BJ (cell line): ENCODE measurements at regions not wholly inside any gene's neighbourhood (a gene's known extent, or its start where the extent isn't known, plus 50 kb on each side); places are given as distances from the start of the nearest gene placed in this dataset.

Source experiments
- CTCF ChIA-PET: fragments of 350-600 bp; formaldehyde crosslinking; extraction: SDS; loops from one replicate; lab custom pipeline; 2021; ENCODE audit warnings: antibody characterized with exemption, inconsistent platforms; lab: Yijun Ruan, JAX
- POLR2A ChIA-PET: fragments of 300-600 bp; sonication (Branson Sonifier 250); formaldehyde crosslinking; extraction: SDS; loops from one replicate; lab custom pipeline; 2021; ENCODE audit warnings: antibody characterized with exemption; lab: Charles Lee
- DNase-seq: peaks from one replicate; pipeline ENCODE4 v3.0.0-alpha.2; 2011; ENCODE audit warnings: low read depth
- H3K27me3 ChIP-seq: 2 replicates; pipeline ENCODE4 v1.6.0; 2011; ENCODE audit warnings: low read length; ENCODE audit not compliant: control insufficient read depth, insufficient read depth
- H3K36me3 ChIP-seq: 2 replicates; pipeline ENCODE4 v1.5.1; 2011; ENCODE audit warnings: low read length; ENCODE audit not compliant: control insufficient read depth, insufficient read depth
- H3K4me3 ChIP-seq: 2 replicates; pipeline ENCODE4 v1.5.1; 2011; ENCODE audit warnings: low read depth, mild to moderate bottlenecking, control low read depth, low read length
- TF ChIP-seq, protein P1 (sequence below): IDR thresholded peaks from 2 replicates; pipeline ENCODE4 v1.5.1; 2011; ENCODE audit warnings: low read depth, mild to moderate bottlenecking, control low read depth, inconsistent platforms, low read length, moderate library complexity; ENCODE audit not compliant: insufficient read depth

DNA sequence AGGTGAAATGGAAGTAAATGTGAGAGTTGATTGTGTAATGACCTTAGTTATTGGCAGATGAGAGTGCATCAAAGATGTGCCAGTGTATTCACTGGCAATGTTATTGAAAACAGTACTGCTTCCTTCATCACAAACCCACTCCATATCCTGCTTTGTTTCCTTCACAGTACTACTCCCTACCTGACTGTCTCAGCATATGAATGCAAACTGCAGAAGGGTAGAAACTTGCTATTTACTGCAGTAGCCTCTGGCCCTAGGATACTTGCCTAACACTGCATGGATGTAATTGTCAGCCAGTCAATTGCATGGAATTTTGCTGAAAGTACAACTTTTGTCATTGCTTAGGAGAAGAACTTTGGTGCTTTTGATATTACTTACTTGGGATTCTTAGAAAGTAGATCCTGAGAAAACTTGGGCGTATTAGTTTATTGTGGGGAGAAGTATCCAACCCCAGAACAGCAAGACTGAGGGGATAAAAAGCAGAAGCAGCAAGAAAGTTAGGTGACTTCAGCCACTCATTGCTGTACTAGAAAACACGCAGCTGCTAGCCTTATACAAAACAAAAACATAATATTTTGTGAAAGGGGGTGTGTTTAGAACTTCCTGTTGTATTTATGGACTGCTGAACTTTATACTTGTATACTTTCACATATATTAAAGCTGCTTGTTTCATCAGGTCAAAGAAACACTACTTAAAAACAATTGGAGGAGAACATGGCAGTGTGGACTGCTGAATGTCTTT, 219.0 kb downstream of the CCNG2 start:
- DNase-seq, result no peak
- POLR2A ChIA-PET, result no interaction called here
- TF ChIP-seq, protein P1, sequence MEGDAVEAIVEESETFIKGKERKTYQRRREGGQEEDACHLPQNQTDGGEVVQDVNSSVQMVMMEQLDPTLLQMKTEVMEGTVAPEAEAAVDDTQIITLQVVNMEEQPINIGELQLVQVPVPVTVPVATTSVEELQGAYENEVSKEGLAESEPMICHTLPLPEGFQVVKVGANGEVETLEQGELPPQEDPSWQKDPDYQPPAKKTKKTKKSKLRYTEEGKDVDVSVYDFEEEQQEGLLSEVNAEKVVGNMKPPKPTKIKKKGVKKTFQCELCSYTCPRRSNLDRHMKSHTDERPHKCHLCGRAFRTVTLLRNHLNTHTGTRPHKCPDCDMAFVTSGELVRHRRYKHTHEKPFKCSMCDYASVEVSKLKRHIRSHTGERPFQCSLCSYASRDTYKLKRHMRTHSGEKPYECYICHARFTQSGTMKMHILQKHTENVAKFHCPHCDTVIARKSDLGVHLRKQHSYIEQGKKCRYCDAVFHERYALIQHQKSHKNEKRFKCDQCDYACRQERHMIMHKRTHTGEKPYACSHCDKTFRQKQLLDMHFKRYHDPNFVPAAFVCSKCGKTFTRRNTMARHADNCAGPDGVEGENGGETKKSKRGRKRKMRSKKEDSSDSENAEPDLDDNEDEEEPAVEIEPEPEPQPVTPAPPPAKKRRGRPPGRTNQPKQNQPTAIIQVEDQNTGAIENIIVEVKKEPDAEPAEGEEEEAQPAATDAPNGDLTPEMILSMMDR, result no peak
- CTCF ChIA-PET, result interaction anchor here (1.0 to 2.7 kb wide), 2 partner anchors 11 to 57 kb away, joined by 3 to 11 read pairs; no protein-coding TSS in a partner anchor
- Histone ChIP-seq H3K36me3 (no peaks in the 10 kb centered on the region), H3K4me3 (no peak overlapping the region), H3K27me3 (peaks cover 3% of the 10 kb centered on the region; the same call in 1 of the 2 replicates)

DNA sequence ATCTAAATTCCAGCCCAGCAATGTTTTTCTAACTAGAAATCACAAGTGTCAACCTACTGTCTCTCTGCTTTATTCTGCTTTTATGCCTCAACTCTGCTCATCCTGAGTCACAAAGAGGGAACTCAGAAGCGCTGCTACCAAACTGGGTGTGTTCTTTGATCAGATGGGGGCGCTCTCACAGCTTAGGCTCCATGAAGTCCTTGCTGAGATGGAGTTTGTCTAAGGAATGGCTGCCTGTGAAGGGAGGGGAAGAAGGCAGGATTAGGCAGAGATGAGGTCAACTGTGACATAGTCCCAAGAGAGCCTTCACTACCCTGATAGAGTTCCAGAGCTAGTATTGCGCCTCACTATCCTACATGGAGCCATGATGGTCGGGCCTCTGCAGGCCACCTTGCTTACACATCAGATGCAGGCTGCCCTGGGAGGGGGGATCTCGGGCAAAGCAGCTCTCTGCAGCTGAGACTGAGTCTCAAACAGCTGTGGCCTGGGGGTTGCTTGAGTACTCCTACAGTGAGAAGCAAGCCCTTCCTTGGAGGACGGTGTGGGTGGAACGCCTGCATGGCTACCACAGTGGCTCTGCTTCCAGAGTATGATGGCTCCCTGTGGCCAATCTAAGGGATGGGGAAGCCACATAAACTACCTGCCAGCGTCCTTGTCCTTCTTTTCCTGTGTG, 219.9 kb downstream of the CCNG2 start:
- TF ChIP-seq, protein P1, result no peak
- Histone ChIP-seq H3K27me3 (peaks cover 3% of the 10 kb centered on the region; the same call in 1 of the 2 replicates), H3K36me3 (no peaks in the 10 kb centered on the region), H3K4me3 (no peak overlapping the region)
- DNase-seq, result no peak
- POLR2A ChIA-PET, result no interaction called here
- CTCF ChIA-PET, result interaction anchor here (0.6 to 2.7 kb wide), 3 partner anchors 10 to 18 kb away, joined by 3 to 11 read pairs (median 6); no protein-coding TSS in a partner anchor

DNA sequence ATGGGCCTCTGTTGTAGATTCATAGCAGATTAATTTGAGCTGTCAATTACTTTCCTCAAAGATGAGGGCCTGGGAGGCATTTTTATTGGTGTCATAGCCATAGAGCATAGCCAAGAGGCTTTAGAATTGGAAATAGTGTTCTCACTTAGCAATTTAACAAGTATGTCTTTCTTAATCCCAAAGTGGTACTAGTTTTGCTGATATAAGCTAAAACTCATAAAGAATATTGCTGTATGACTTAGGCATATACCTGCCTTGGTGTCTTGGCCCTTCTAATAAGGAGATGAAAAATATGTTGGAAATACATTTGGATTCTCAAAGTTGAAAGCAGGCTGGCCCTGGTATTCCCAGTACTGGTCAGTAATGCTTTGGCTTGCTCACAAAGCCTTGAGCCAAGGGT, 221.5 kb upstream of the CXCL13 start:
- CTCF ChIA-PET, result interaction anchor here (1.0 to 9.3 kb wide), 9 partner anchors 10 to 315 kb away, joined by 3 to 95 read pairs (median 6); no protein-coding TSS in a partner anchor
- Histone ChIP-seq H3K4me3 (no peak overlapping the region), H3K27me3 (peaks cover 3% of the 10 kb centered on the region; the same call in 1 of the 2 replicates), H3K36me3 (no peaks in the 10 kb centered on the region)
- TF ChIP-seq, protein P1, result no peak
- POLR2A ChIA-PET, result no interaction called here
- no peak for DNase-seq

DNA sequence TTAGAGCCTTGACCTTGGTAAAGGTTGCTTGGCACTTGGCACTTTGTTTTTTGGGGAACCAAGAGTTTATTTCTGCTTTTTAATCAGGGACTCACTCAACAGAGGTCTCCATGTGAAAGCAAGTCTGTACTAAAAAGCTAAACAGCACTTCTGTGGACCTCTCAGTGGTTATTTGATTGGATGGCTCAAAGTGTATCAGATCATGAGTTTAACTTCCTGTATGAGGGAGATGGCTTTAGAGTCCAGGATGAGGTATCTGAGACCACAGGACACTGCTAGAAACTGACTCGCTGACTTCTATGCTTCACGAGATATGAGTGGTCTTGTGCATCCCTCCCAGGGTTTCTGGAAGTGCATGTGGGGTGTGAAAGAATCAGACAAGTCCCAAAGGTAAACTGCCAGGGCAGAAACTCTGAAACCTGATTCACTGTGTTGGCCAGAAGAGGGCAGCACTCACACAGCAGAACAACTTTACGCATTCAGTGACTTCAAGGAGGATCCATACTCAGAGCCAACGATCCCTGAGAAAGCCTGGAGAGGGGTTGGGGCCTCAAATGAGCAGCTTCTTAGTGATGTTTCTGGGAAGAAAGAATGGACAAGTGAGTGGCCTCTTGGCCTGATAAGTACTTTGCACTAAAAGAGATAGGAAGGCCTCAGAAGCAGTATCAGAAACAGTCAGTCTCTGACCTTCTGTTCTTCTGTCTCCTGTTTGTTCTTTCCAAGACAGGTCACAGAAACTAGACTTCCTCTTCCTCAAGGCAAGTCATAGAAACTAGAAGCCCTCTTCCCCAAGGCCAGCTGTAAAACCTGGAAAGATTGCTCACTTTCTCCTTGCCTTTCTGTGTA, 220.3 kb upstream of the CXCL13 start:
- POLR2A ChIA-PET, result no interaction called here
- DNase-seq, result no peak
- CTCF ChIA-PET, result interaction anchor here (0.7 to 9.3 kb wide), 13 partner anchors 10 to 314 kb away, joined by 3 to 95 read pairs (median 5); no protein-coding TSS in a partner anchor
- no peak overlapping the region for H3K4me3 ChIP-seq
- peaks cover 3% of the 10 kb centered on the region; the same call in 1 of the 2 replicates for H3K27me3 ChIP-seq
- no peaks in the 10 kb centered on the region for H3K36me3 ChIP-seq
- TF ChIP-seq, protein P1, result peak; percentile 85
